ENCODE measurements at regions not wholly inside any gene's neighbourhood (a gene's known extent, or its start where the extent isn't known, plus 50 kb on each side); places are given as distances from the start of the nearest gene placed in this dataset.

DNA sequence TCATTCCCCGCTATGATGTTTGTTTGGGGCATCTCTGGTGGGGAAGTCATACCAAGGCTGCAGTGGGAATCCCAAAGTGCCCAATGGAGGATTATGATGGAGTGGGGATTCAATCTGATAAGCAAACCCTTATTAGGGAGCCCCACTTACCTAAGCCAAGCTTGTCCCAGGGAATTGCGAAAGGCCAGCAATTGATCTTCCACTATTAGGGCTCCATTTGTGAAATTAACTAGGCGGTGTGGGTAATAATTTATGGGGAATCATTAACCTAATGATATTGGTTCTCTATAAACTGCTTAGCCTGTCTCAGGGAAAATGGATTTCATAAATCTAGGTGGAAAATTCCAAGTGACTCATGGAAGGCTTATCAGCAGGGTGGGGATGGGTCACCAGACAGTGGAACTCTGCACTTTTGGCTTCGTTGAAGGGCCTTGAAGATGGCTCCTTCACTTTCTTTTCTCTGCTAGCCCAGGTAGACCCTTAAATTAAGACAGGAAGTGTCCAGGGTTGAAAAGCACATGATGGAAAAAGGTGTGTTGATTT is 113.0 kb upstream of the WSCD2 start:
- no peak for DNase-seq (ENCODE audit: low spot score, unreplicated experiment)
- Mint-ChIP-seq H3K4me1 (ENCODE audit: low read depth) (no peaks in the 10 kb centered on the region), H3K9me3 (ENCODE audit: low read depth) (no peaks in the 10 kb centered on the region), H3K36me3 (ENCODE audit: insufficient read depth) (no peaks in the 10 kb centered on the region), H3K27me3 (peaks cover 22% of the 10 kb centered on the region), H3K4me3 (ENCODE audit: low read depth) (no peak overlapping the region), H3K27ac (no peak overlapping the region)
- TF ChIP-seq, protein P1, sequence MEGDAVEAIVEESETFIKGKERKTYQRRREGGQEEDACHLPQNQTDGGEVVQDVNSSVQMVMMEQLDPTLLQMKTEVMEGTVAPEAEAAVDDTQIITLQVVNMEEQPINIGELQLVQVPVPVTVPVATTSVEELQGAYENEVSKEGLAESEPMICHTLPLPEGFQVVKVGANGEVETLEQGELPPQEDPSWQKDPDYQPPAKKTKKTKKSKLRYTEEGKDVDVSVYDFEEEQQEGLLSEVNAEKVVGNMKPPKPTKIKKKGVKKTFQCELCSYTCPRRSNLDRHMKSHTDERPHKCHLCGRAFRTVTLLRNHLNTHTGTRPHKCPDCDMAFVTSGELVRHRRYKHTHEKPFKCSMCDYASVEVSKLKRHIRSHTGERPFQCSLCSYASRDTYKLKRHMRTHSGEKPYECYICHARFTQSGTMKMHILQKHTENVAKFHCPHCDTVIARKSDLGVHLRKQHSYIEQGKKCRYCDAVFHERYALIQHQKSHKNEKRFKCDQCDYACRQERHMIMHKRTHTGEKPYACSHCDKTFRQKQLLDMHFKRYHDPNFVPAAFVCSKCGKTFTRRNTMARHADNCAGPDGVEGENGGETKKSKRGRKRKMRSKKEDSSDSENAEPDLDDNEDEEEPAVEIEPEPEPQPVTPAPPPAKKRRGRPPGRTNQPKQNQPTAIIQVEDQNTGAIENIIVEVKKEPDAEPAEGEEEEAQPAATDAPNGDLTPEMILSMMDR (IDR thresholded peaks at IDR 0.05; ENCODE audit: unreplicated experiment), result no peak

DNA sequence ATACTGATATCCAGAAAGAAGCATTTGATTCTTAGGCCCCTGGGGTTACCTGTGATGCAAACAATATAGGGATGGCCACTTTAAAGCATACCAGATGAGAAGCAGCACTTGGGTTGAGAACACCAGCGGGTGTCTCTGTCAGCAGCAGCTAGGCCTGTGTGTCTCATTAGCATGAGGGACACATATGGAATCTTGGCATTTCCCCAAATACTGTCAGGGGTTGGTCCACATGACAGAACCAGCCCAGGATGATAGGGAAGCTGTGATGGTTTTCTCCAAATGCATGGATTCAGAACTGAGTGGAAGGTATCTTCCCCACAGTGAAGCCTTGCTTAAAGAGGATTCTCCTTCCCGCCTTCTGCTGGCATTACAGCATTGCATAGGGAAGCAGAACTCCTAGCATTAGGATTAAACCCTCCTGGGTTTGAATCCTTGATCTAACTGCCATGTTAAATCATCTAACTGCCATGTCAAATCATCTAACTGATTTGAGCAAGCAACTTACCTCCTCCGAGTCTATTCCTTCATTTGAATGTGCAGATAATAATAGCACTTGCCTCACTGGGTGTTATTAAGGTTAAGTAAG is 111.5 kb upstream of the WSCD2 start:
- TF ChIP-seq, protein P1 (IDR thresholded peaks at IDR 0.05; ENCODE audit: unreplicated experiment), result no peak
- Mint-ChIP-seq H3K4me1 (ENCODE audit: low read depth) (no peaks in the 10 kb centered on the region), H3K4me3 (ENCODE audit: low read depth) (no peak overlapping the region), H3K27me3 (peaks cover 18% of the 10 kb centered on the region), H3K27ac (no peak overlapping the region), H3K36me3 (ENCODE audit: insufficient read depth) (no peaks in the 10 kb centered on the region), H3K9me3 (ENCODE audit: low read depth) (no peaks in the 10 kb centered on the region)
- DNase-seq (ENCODE audit: low spot score, unreplicated experiment), result no peak

DNA sequence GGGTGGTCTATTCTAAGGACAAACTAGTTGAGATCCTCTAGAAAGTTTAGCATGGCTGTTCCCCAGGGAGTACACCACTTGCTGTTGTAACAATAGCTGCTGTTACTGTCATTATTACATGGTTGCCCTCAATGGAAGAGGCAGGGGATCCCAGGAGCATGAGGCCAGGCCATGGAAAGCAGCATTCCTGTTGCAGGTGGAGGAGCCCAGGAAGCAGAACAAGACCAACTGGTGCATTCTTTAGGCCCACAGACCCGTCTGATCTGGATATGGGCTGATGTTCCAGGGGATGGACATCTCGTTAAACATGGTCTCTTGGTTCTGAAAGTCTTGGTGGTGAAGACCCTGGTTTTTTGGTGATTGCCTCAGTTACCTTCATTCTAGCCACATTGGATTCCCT is 109.2 kb upstream of the WSCD2 start:
- Mint-ChIP-seq H3K27ac (no peak overlapping the region), H3K36me3 (ENCODE audit: insufficient read depth) (no peaks in the 10 kb centered on the region), H3K4me1 (ENCODE audit: low read depth) (no peaks in the 10 kb centered on the region), H3K9me3 (ENCODE audit: low read depth) (no peaks in the 10 kb centered on the region), H3K27me3 (peaks cover 7% of the 10 kb centered on the region), H3K4me3 (ENCODE audit: low read depth) (no peak overlapping the region)
- DNase-seq (ENCODE audit: low spot score, unreplicated experiment), result no peak
- TF ChIP-seq, protein P1 (IDR thresholded peaks at IDR 0.05; ENCODE audit: unreplicated experiment), result no peak

DNA sequence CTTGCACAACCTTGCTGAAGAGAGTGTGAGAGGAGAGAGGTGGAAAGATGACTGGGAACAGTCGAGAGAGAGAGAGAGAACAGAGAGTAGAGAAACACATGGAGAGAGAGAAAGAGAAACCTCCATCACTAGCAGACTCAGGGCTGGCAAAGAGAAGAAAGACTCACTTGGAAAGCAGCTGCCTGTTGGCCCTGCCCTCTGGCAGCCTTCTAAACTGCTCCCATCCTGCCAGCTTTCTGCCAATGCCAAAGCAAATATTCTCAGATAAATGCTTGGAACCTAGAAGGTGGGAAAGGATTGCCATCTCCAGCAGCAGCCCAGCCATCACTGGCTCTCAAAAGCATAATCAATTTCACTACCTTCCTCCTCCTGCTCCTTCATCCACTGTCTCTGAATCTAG is 107.9 kb upstream of the WSCD2 start:
- no peak for DNase-seq (ENCODE audit: low spot score, unreplicated experiment)
- no peaks in the 10 kb centered on the region for H3K9me3 Mint-ChIP-seq (ENCODE audit: low read depth)
- H3K27me3 Mint-ChIP-seq, result peaks cover 10% of the 10 kb centered on the region
- H3K4me3 Mint-ChIP-seq (ENCODE audit: low read depth), result no peak overlapping the region
- H3K4me1 Mint-ChIP-seq (ENCODE audit: low read depth), result no peaks in the 10 kb centered on the region
- TF ChIP-seq, protein P1 (IDR thresholded peaks at IDR 0.05; ENCODE audit: unreplicated experiment), result no peak
- no peaks in the 10 kb centered on the region for H3K36me3 Mint-ChIP-seq (ENCODE audit: insufficient read depth)
- no peak overlapping the region for H3K27ac Mint-ChIP-seq

DNA sequence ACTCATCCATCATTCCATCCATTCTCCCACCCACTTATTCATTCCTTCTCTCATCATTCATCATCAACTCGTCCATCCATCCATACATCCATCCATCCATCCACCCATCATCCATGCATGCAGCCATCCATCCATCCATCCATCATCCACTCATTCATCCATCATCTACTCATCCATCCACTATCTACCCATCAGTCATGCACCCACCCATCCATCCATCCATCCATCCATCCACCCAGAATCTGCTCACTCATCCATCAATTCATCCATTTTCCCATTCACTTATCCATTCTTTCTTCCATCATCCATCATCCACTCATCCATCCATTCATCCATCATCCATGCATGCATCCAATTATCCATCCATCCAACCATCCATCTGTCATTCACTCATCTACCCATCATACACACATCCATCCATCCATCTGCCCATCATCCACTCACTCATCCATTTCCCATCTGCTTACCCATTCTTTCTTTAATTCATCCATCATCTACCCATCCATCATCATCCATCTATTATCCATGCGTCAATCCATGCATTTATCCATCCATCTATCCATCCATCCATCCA is 107.1 kb upstream of the WSCD2 start:
- no peak for DNase-seq (ENCODE audit: low spot score, unreplicated experiment)
- Mint-ChIP-seq H3K4me3 (ENCODE audit: low read depth) (no peak overlapping the region), H3K36me3 (ENCODE audit: insufficient read depth) (no peaks in the 10 kb centered on the region), H3K4me1 (ENCODE audit: low read depth) (no peaks in the 10 kb centered on the region), H3K27me3 (peaks cover 15% of the 10 kb centered on the region), H3K27ac (no peak overlapping the region), H3K9me3 (ENCODE audit: low read depth) (no peaks in the 10 kb centered on the region)
- TF ChIP-seq, protein P1 (IDR thresholded peaks at IDR 0.05; ENCODE audit: unreplicated experiment), result no peak
